AG04449 (cell line): ENCODE measurements at regions not wholly inside any gene's neighbourhood (a gene's known extent, or its start where the extent isn't known, plus 50 kb on each side); places are given as distances from the start of the nearest gene placed in this dataset.
"Not testable (repeated sequence)": the region's sequence is repeated elsewhere in the genome, so short reads cannot be mapped to it uniquely, and the experiment has no call there.

Experiments
- CTCF ChIA-PET: fragments of 350-600 bp; formaldehyde crosslinking; extraction: SDS; loops from one replicate; lab custom pipeline; 2021; ENCODE audit warnings: antibody characterized with exemption; lab: Yijun Ruan, JAX
- POLR2A ChIA-PET: fragments of 400-600, 350-600 bp; formaldehyde crosslinking; extraction: SDS; loops from one replicate; lab custom pipeline; 2020; ENCODE audit warnings: antibody characterized with exemption, inconsistent platforms; lab: Yijun Ruan, JAX
- DNase-seq: peaks from one replicate; pipeline ENCODE4 v3.0.0-alpha.2; 2010; ENCODE audit warnings: low read depth, low spot score
- H3K4me3 ChIP-seq: 2 replicates; pipeline ENCODE4 v1.5.1; 2011; ENCODE audit warnings: low read depth, mild to moderate bottlenecking, control low read depth, low read length
- TF ChIP-seq, protein P1 (sequence below): IDR thresholded peaks from one replicate; pipeline ENCODE4 v1.5.1; 2011; ENCODE audit warnings: mild to moderate bottlenecking, moderate library complexity, low read length, control low read depth, inconsistent platforms; ENCODE audit not compliant: insufficient read depth; ENCODE audit errors: missing control alignments

DNA sequence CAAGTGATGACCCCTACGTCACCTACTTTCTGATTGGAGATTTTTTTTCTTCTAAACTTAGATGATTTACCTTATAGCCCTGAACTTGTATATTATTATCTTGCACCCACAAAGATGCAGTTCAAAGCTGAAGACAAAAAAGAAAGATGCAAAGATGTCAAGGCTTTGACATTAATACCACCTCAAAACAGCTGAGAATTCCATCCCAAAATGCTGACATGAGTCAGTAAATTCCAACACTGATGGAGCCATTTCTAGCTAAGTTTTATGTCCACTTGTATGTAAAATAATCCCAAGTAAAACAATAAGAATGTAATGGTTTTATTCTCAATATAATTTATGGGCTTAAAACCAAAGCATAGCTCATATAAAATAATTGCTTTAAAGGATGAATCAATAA lies 91.5 kb upstream of the CDH9 start:
- POLR2A ChIA-PET, result no interaction called here
- TF ChIP-seq, protein P1, sequence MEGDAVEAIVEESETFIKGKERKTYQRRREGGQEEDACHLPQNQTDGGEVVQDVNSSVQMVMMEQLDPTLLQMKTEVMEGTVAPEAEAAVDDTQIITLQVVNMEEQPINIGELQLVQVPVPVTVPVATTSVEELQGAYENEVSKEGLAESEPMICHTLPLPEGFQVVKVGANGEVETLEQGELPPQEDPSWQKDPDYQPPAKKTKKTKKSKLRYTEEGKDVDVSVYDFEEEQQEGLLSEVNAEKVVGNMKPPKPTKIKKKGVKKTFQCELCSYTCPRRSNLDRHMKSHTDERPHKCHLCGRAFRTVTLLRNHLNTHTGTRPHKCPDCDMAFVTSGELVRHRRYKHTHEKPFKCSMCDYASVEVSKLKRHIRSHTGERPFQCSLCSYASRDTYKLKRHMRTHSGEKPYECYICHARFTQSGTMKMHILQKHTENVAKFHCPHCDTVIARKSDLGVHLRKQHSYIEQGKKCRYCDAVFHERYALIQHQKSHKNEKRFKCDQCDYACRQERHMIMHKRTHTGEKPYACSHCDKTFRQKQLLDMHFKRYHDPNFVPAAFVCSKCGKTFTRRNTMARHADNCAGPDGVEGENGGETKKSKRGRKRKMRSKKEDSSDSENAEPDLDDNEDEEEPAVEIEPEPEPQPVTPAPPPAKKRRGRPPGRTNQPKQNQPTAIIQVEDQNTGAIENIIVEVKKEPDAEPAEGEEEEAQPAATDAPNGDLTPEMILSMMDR, result no peak
- no peak for DNase-seq
- CTCF ChIA-PET, result no interaction called here
- no peak overlapping the region for H3K4me3 ChIP-seq

DNA sequence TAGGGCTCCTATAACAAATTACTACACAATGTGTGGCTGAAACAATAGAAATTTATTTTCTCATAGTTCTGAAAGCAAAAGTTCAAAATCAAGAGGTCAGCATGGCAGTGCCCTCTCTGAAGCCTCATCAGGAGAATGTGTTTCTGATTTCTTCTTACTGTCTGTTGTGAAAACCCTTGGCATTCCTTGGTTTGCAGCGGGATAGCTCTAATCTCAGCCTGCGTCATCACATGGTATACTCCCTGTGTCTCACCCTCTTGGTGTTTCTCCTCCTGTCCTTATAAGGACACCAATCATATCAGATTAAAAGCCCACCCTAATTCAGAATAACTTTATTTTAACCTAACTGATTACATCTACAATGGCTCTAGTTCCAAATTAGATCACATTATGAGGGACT lies 87.5 kb upstream of the CDH9 start:
- DNase-seq, result no peak
- CTCF ChIA-PET, result no interaction called here
- POLR2A ChIA-PET, result no interaction called here
- no peak overlapping the region for H3K4me3 ChIP-seq
- TF ChIP-seq, protein P1, result no peak

DNA sequence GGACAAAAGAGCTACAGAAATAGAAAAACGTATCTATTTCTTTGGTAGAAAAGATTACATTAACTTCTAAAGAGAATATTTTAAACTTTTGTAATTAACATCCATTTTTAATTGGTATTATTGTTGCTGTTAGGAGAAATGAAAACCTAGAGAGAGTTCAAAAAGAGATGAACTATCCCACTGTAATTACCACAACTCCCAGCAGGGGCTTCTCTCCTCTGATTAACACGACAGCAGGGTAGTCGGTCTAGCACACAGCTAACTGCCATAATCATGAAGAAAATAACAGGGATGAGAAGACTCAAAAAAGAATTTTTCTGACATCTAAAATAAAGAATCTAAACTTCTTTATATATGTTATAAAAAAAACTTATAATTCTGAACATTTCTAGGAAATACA lies 86.2 kb upstream of the CDH9 start:
- CTCF ChIA-PET, result no interaction called here
- POLR2A ChIA-PET, result no interaction called here
- DNase-seq, result no peak
- no peak overlapping the region for H3K4me3 ChIP-seq
- TF ChIP-seq, protein P1, result peak; percentile 21

DNA sequence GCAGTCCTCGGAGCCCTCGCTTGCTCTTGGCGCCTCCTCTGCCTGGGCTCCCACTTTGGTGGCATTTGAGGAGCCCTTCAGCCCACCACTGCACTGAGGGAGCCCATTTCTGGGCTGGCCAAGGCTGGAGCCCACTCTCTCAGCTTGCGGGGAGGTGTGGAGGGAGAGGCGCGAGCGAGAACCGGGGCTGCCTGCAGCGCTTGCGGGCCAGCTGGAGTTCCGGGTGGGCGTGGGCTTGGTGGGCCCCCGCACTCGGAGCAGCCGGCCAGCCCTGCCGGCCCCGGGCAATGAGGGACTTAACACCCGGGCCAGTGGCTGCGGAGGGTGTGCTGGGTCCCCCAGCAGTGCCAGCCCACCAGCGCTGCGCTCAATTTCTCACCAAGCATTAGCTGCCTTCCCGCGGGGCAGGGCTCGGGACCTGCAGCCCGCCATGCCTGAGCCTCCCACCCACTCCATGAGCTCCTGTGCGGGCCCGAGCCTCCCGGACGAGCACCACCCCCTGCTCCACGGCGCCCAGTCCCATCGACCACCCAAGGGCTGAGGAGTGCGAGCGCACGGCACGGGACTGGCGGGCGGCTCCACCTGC lies 81.4 kb upstream of the CDH9 start:
- DNase-seq, CTCF ChIA-PET, POLR2A ChIA-PET, H3K4me3 ChIP-seq: not testable (repeated sequence)

DNA sequence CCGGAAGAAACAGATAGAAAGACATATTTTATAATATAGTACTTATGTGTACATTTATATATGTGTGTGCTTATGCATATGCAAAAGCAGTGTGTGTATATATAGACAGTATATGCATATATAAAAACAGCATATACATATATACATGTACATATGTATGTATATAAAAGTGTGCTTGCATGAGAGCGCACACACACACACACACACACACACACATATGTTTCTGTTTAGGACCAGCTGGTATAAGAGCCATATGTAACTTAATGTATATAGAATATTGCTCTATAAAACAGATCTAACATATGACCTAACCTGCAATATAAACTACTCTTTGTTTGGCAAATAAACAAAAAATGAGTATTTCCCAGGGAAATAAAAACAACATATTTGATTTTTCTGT lies 65.1 kb upstream of the CDH9 start:
- no peak for DNase-seq
- ChIA-PET POLR2A (no interaction called here), CTCF (no interaction called here)
- H3K4me3 ChIP-seq, result no peak overlapping the region
- TF ChIP-seq, protein P1, result no peak

DNA sequence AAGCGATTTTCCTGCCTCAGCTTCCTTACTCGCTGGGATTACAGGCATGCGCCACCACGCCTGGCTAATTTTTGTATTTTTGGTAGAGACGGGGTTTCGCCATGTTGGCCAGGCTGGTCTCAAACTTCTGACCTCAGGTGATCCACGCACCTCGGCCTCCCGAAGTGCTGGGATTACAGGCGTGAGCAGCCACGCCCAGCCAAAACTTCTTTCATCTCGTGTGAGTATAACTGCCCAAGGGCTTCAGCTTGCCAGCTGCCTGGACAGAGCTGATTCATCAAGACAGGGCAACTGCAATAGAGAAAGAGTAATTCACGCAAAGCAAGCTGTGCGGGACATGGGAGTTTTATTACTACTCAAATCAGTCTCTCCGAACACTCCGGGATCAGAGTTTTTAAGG lies 57.4 kb upstream of the CDH9 start:
- CTCF ChIA-PET, POLR2A ChIA-PET, H3K4me3 ChIP-seq, DNase-seq: not testable (repeated sequence)

DNA sequence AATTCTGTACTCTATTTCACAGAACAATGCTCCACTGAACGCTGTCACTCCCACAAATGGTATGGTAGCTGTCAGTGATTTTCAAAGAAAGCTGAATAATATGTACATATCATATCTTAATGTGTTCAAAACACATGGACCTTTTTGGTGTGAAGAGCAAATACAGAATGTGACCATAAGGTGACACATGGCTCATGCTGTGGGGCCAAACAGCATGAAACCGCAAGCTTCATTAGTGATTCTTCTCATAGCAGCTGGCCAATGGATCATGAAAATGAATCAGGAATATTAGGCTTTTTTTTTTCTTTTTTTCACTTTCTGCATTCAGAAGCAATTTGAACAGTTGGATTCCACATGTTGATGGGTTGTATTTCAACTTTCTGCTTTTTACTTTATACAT lies 54.9 kb upstream of the CDH9 start:
- no peak for DNase-seq
- POLR2A ChIA-PET, result no interaction called here
- H3K4me3 ChIP-seq, result no peak overlapping the region
- CTCF ChIA-PET, result no interaction called here
- TF ChIP-seq, protein P1, result no peak

DNA sequence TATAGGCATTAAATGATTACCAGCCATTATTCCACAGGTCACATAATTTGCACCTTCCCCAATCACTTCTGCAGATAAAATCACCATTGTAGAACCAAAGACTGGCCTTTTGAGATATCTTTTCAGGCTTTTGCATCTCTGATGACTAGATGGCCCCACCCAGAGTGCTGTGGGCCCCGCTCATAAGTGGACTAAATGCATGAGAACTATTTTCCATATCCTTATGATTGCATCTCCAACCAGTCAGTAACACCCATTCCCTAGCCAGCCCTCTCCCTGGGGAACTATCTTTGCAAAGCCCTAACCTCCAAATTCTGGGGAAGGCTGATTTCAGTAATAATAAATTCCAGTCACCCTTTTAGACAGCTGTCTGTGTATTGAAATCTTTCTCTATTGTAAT lies 53.5 kb upstream of the CDH9 start:
- ChIA-PET POLR2A (no interaction called here), CTCF (no interaction called here)
- TF ChIP-seq, protein P1, result no peak
- DNase-seq, result no peak
- no peak overlapping the region for H3K4me3 ChIP-seq

DNA sequence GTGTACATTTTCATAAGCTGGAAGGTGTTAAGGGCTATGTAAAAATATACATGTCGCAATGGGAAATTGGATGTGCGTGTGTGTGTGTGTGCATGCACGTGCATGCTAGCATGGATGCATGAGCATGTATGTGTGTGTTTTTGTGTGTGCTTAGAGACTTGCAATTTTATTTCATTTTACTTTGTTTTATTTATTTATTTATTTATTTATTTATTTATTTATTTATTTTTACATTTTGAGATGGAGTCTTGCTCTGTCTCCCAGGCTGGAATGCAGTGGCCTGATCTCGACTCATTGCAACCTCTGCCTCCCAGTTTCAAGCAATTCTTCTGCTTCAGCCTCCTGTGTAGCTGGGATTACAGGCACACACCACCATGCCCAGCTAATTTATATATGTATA lies 50.4 kb upstream of the CDH9 start:
- H3K4me3 ChIP-seq, DNase-seq, POLR2A ChIA-PET, CTCF ChIA-PET: not testable (repeated sequence)
